Inflammatory macrophage treated with lipopolysaccharide for 4 hours (primary cell): ENCODE measurements at regions not wholly inside any gene's neighbourhood (a gene's known extent, or its start where the extent isn't known, plus 50 kb on each side); places are given as distances from the start of the nearest gene placed in this dataset.
"Not testable (repeated sequence)": the region's sequence is repeated elsewhere in the genome, so short reads cannot be mapped to it uniquely, and the experiment has no call there.

ENCODE experiments used
- DNase-seq: peaks from one replicate; pipeline ENCODE4 v3.0.0-alpha.2; 2020

- DNase-seq, result not testable (repeated sequence)
These were observed 215.0 kb downstream of the STIM2 start for GRCh38 chr4:27075603-27076002.

- no peak for DNase-seq
These were observed 218.4 kb downstream of the STIM2 start for GRCh38 chr4:27078934-27079455.

- DNase-seq, result no peak
These were observed 221.3 kb downstream of the STIM2 start for GRCh38 chr4:27081675-27082586.

- DNase-seq, result no peak
These were observed 222.1 kb downstream of the STIM2 start for GRCh38 chr4:27082776-27083175.

- peak; percentile 10 for DNase-seq
These were observed 224.2 kb downstream of the STIM2 start for GRCh38 chr4:27084685-27085361.

GRCh38 chr4:27085396-27085795 is 224.8 kb downstream of the STIM2 start:
- DNase-seq, result no peak

GRCh38 chr4:27087306-27088045 is 226.8 kb downstream of the STIM2 start:
- no peak for DNase-seq

- peak; percentile 61 for DNase-seq
These were observed 227.8 kb downstream of the STIM2 start for GRCh38 chr4:27088491-27088890.

GRCh38 chr4:27089186-27089585 is 228.5 kb downstream of the STIM2 start:
- DNase-seq, result no peak

- no peak for DNase-seq
These were observed 229.8 kb downstream of the STIM2 start for GRCh38 chr4:27090406-27090805.

- DNase-seq, result no peak
These were observed 233.6 kb downstream of the STIM2 start for GRCh38 chr4:27094224-27094623.

GRCh38 chr4:27094783-27095182 is 234.1 kb downstream of the STIM2 start:
- no peak for DNase-seq

- no peak for DNase-seq
These were observed 235.6 kb downstream of the STIM2 start for GRCh38 chr4:27096142-27096824.

GRCh38 chr4:27098034-27098433 is 237.4 kb downstream of the STIM2 start:
- DNase-seq, result no peak

- no peak for DNase-seq
These were observed 240.1 kb downstream of the STIM2 start for GRCh38 chr4:27100713-27101112.

GRCh38 chr4:27101126-27101525 is 240.5 kb downstream of the STIM2 start:
- DNase-seq, result no peak

GRCh38 chr4:27101561-27101960 is 240.9 kb downstream of the STIM2 start:
- no peak for DNase-seq

GRCh38 chr4:27111627-27112026 is 251.0 kb downstream of the STIM2 start:
- DNase-seq, result no peak

- DNase-seq, result no peak
These were observed 251.9 kb downstream of the STIM2 start for GRCh38 chr4:27112587-27112986.

- no peak for DNase-seq
These were observed 254.6 kb downstream of the STIM2 start for GRCh38 chr4:27115221-27115620.

- DNase-seq, result no peak
These were observed 256.8 kb downstream of the STIM2 start for GRCh38 chr4:27117453-27117852.

- DNase-seq, result no peak
These were observed 258.6 kb downstream of the STIM2 start for GRCh38 chr4:27119239-27119638.

GRCh38 chr4:27121830-27122229 is 261.2 kb downstream of the STIM2 start:
- DNase-seq, result no peak
